GM12875 (cell line): ENCODE measurements at regions not wholly inside any gene's neighbourhood (a gene's known extent, or its start where the extent isn't known, plus 50 kb on each side); places are given as distances from the start of the nearest gene placed in this dataset.

ENCODE experiments used
- H3K4me3 ChIP-seq: one replicate; pipeline ENCODE4 v1.5.1; 2011; ENCODE audit warnings: low read depth, low read length, control low read depth
- CTCF ChIP-seq: IDR thresholded peaks from 2 replicates; pipeline ENCODE4 v1.5.1; 2011; ENCODE audit warnings: low read depth, mild to moderate bottlenecking, control low read depth, inconsistent platforms, low read length, moderate library complexity, borderline replicate concordance; ENCODE audit not compliant: insufficient read depth

- H3K4me3 ChIP-seq: no peak overlapping the region
- TF ChIP-seq CTCF: no peak
These were observed 319.8 kb downstream of the TDRD15 start for GRCh38 chr2:21443494-21444105.

GRCh38 chr2:21449881-21450280 is 326.1 kb downstream of the TDRD15 start:
- no peak overlapping the region for H3K4me3 ChIP-seq
- no peak for TF ChIP-seq CTCF

GRCh38 chr2:21451403-21451802 is 327.6 kb downstream of the TDRD15 start:
- TF ChIP-seq CTCF: no peak
- H3K4me3 ChIP-seq: no peak overlapping the region

- no peak for TF ChIP-seq CTCF
These were observed 328.5 kb downstream of the TDRD15 start for GRCh38 chr2:21452263-21452662.

GRCh38 chr2:21452678-21453077 is 328.9 kb downstream of the TDRD15 start:
- H3K4me3 ChIP-seq: no peak overlapping the region
- TF ChIP-seq CTCF: no peak

More at GRCh38 chr2:21452263-21452662, 328.5 kb downstream of the TDRD15 start:
- H3K4me3 ChIP-seq: no peak overlapping the region

- TF ChIP-seq CTCF: no peak
- H3K4me3 ChIP-seq: no peak overlapping the region
These were observed 330.1 kb downstream of the TDRD15 start for GRCh38 chr2:21453723-21454450.

- H3K4me3 ChIP-seq: no peak overlapping the region
- no peak for TF ChIP-seq CTCF
These were observed 331.1 kb downstream of the TDRD15 start for GRCh38 chr2:21454839-21455238.
